Thyroid gland (tissue), 4 donors: ENCODE measurements at regions not wholly inside any gene's neighbourhood (a gene's known extent, or its start where the extent isn't known, plus 50 kb on each side); places are given as distances from the start of the nearest gene placed in this dataset.

ENCODE experiments used
- POLR2A ChIP-seq, 2 donors: fragments of 450-650 bp; IDR thresholded peaks; one replicate each; pipeline ENCODE4 v1.6.1; 2017; ENCODE audit warnings: antibody characterized with exemption in 2 of 2, mild to moderate bottlenecking in 2 of 2, moderate library complexity in 1 of 2
- TF ChIP-seq, protein P1 (sequence below), 6 experiments: fragments of 200-600 bp in 3 of 6; fragments of 450-650 bp in 3 of 6; sonication (generic) in 3 of 6; IDR thresholded peaks; one replicate each; pipeline ENCODE4 v1.5.1; 2016 to 2019; ENCODE audit warnings: antibody characterized with exemption in 6 of 6, mild to moderate bottlenecking in 2 of 6, inconsistent platforms in 1 of 6, moderate library complexity in 1 of 6

- TF ChIP-seq, protein P1, sequence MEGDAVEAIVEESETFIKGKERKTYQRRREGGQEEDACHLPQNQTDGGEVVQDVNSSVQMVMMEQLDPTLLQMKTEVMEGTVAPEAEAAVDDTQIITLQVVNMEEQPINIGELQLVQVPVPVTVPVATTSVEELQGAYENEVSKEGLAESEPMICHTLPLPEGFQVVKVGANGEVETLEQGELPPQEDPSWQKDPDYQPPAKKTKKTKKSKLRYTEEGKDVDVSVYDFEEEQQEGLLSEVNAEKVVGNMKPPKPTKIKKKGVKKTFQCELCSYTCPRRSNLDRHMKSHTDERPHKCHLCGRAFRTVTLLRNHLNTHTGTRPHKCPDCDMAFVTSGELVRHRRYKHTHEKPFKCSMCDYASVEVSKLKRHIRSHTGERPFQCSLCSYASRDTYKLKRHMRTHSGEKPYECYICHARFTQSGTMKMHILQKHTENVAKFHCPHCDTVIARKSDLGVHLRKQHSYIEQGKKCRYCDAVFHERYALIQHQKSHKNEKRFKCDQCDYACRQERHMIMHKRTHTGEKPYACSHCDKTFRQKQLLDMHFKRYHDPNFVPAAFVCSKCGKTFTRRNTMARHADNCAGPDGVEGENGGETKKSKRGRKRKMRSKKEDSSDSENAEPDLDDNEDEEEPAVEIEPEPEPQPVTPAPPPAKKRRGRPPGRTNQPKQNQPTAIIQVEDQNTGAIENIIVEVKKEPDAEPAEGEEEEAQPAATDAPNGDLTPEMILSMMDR (IDR thresholded peaks at IDR 0.05), result no peak
- TF ChIP-seq POLR2A (IDR thresholded peaks at IDR 0.05), result no peak
Observed at GRCh38 chr15:66954601-66955000, 110.8 kb upstream of the SMAD3 start.
